Hypothalamus (tissue), 51 donors: ENCODE measurements at regions not wholly inside any gene's neighbourhood (a gene's known extent, or its start where the extent isn't known, plus 50 kb on each side); places are given as distances from the start of the nearest gene placed in this dataset.

Experiments used
- DNase-seq, 51 donors: peaks; one replicate each; lab custom pipeline; 2025; lab: John Stamatoyannopoulos, UW

DNA sequence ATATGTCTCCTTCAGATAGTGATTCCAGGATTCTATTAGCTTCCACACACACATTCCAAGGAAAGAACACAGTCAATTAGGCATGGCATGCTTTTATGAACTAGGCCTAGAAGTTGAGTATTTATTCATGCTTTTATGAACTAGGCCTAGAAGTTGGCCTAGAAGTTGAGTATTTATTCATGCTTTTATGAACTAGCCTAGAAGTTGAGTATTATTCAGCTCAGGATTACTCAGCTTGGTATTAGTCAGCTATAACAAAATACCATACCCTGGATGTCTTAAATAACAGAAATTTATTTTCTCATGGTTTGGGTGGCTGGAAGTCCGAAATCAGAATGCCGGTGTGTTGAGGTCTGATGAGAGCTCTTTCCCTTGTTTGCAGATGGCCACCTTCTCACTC, 442.7 kb upstream of the FLRT2 start:
- DNase-seq, result no peak

DNA sequence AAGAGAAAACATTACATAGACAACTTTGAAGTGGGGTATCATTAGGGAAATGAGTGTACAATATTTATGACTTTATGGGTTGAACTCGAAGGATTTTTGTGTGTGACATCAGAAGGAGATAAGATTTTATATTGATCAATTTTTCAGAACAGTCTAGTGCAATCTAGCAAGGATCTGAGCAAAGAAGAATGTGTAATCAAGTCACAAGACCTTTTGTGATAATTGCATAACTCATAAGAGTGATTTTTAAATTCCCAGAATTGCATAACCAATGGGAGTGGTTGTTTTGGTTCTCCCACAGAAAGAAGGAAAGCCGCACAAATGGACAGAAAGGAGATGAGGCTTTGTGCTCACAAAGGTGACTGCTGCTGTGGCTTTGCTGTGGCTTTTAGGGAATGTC, 441.8 kb upstream of the FLRT2 start:
- DNase-seq, result no peak

DNA sequence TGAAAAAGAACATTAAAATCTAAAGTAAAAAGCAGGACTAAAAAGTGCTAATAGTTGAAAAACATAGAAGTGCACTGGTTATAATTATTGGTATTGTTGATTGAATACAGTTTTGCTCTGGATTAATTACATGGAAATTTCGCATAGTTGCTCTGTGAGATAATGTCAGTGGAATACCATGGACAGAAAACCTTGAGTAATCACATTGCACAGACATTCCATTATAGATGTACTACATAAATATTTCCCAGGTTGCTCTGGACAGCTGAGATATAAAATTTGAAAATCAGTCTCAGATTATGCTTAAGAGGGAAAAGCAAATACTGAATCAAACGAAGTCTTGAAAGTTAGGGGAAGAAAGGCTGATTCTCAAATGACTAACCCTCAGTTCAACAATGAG, 439.3 kb upstream of the FLRT2 start:
- no peak for DNase-seq

DNA sequence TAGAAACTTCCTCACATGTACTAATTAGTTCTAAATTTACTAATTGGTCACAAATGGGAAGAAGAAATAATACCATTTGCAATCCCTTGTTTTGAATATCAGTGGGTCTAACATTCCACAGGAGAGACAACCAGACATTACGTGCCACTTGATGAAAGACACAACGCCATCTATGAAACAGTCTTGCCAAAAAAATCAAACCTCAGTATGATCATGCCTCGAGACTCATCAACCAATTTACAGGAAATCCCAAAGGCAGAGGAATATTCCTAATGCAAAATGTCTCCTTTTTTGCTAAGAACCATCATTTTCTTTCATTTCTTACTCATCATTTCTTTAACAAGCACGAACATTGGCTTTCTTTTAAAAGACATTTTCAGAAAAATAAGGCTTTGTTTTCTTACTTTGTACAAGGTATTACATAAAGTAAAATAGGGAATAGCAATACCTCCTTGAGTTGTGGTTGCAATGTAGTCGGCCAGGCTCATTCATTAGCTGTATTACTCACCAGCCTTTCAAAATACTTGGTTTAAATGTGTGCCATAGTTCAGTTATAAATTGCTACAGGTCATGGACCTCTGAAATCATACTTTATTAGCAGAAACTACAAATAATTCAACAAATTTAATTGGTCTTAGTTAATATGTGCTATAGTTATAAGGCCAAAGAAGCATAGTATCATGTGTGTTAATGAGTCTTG, 436.2 kb upstream of the FLRT2 start:
- no peak for DNase-seq

DNA sequence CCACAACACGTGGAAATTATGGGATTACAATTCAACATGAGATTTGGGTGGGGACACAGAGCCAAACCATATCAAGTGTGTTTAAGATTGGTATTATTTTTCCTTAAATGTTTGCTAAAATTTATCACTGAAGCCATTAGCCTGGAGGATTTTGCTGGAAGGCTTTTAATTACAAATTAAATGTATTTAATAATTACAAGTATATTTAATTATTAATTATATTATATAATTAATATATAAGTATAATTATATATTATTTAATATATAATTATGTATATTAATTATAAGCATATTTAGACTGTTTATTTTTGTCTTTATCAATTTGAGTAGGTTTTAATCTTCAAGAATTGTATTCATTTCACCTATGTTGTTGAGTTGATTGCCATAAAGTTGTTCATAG, 427.4 kb upstream of the FLRT2 start:
- no peak for DNase-seq

DNA sequence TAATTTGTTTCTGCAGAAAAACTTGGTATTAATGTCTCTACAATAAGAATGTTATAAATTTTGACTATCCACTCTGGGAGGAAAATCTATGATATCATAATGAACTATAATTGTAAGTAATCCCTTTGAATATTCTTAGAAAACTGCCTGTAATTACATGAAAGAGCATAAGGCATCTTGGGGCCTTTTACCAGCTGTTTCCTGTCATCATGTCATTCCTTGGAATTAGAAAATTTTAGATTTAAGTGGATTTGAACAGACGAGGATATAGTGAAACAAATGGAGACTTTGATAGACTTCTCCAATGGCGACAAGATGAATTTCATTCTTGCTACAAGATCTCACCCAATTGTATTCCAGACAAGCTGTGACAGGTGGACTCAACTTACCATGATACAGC, 423.4 kb upstream of the FLRT2 start:
- DNase-seq, result no peak

DNA sequence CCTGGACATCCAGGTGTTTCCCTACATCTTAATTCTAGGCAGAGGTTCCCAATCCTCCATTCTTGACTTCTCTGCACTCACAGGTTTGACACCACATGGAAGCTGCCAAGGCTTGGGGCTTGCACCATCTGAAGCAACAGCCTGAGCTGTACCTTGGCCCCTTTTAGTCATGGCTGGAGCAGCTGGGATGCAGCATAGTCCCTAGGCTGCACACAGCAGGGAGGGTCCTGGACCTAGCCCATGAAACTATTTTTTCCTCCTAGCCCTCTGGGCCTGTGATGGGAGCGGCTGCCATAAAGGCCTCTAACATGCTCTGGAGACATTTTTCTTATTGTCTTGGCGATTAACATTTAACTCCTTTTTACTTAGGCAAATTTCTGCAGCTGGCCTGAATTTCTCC, 417.2 kb upstream of the FLRT2 start:
- no peak for DNase-seq

DNA sequence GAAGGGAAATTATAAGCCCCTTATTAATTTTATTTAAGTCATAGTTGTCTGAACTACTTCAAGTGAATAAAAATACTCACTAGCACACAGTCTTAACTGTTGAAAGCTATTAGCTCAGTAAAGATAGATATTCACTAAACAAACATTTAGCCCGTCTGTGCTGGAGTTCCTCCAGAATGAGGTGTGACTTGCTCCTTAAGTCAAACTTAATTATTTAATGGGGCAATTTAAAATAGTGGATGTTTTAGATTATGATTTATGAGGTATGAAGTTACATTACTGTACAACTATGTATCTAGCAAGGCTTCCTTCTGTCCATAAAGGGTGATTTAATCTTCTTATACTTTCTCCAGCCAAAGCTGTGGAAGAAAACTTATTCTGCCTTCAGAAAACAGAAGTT, 414.0 kb upstream of the FLRT2 start:
- no peak for DNase-seq

DNA sequence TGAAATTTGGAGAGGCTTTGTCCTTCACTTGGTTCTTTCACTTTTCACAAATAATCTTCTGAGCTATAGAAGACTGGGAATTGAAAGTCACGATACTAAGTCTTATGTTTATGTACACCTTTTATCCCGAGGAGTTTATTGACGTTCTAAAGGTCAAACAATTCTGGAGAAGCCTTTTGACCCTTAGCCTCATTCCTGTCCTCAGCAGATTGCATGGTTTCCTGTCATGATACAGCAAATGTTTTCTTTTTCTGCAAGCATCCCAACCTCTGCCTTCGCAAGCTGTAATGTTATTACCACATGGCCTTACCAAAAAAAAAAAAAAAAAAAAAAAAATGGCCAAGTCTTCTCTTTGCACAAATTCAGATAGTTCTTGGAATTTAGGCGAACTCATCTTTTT, 411.7 kb upstream of the FLRT2 start:
- DNase-seq, result no peak

DNA sequence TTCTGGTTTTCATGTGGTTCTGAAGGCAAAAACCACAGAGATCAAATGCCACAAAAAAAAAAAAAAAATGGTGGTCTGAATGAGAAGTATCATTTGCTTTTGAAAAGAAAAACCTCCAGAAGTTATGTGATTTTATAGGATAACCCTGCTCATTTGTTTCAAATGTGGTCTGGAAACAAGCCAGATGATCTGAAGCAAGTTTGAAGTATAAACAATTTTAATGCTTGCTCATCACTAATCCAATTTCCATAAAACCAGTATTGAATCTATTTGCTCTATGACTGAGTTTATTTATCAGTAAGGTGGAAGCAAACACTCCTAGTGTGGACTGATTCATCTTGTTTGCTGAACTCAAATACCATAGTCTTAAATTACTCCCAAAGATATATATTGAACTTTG, 407.3 kb upstream of the FLRT2 start:
- no peak for DNase-seq

DNA sequence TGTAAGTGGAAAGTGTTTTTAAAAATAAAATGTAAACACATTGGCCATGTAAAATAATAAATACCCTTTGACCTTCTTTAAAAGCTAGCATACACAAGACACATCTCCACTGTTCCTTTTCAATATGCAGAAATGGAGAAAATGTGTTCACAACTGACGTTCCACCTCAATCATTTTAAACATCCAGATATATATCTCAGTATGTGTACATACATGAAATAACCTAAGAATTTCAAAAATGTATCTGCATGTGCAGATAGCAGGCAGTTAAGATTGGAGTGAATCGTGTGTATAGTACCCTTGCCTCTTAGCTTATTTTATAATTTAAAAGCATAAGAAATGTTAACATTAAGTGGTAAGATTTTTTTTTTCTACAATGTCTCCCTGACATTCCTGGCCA, 406.2 kb upstream of the FLRT2 start:
- DNase-seq, result no peak

DNA sequence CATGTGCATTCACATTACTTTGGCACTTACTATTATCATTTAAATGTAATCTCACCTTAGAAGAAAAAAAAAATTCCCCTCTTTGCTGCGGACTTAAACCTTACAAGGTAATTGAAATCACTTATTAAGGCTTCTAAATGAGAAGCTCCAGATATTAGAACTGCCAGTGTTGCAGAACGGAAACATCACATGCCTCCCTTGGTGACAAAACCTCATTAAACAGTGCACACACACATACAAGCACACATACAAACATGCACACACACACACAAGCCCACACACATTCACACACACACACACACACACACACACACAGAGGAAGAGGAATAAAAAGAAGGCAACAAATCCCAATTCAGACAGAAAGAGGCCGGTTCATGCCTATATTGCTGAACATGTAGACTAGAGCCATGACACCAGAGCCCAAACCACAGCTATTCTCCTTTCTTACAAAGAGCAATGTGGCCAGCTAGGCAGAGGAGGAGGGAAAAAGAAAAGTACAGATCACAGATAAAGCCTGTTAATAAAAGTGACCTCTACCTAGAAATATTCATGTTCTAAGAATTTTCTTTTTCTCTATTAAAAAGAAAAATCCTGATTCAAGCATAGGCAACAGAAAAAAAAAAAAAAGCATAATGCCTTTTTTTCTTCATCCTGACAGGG, 405.2 kb upstream of the FLRT2 start:
- no peak for DNase-seq

DNA sequence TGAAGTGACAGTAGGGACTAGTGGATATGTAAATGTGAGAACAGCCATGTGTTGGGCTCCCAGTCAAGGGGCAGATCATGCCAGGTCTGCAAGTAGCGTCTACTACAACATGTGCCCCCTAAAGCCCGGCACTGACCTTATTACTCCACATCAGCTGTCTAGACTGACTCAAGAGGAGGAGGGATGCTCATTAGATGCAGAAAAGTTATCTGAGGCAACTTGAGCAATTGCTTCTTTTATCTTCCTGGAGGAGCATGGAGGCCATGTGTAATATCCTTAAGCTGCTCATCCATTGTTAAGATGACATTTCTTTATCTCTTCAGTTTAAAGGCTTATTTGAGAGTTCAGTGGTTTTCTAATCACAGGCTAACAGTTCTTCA, 404.7 kb upstream of the FLRT2 start:
- DNase-seq, result no peak

DNA sequence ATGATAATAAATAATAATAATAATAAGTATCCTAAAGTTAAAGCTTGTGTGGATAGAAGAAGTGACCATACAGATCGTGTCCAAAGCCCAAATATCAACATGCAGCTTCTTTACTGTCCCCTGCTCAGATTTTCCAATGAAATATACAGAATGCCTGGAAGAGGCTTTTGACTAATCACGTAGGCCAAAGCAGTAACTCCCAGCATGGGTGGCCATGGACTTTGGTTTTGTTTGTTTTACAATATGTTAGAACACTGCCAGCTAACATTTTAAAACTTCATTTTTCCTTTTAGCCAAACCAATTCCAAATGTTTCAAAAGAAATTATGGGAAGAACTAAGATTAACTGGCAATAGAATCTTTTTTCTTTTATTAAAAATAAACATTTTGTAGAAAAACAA, 400.0 kb upstream of the FLRT2 start:
- DNase-seq, result no peak

DNA sequence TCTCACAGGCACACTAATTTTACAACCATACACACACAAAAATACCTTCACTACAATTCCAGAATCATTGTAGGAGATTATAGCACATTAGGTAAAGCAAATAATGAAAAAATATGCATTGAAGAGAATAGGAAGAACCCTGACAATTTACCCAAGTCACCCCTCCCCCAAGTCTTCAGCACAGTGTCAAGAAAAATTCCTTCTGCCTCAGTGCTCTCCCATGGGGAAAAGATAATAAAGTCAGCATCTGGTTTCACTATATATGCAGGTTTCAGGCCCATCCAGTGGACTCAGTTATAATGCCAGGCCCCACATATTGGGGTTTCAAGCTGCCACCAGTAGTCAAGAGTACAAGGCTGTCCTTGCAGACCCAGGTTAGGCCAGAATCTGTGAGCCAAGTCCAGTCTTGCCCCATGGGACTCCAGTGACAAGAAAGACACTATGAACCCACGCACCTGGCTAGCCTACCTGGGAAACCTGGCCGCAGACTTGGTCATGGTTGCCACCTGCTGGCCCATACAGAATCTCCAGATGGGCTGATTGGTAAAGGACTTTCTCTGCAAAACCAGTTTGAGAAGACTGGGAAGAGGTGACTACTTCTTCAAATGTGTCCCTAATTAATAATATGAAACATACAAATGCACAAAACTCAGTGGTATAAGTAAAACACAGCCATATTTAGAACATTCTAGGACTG, 398.6 kb upstream of the FLRT2 start:
- DNase-seq, result no peak

DNA sequence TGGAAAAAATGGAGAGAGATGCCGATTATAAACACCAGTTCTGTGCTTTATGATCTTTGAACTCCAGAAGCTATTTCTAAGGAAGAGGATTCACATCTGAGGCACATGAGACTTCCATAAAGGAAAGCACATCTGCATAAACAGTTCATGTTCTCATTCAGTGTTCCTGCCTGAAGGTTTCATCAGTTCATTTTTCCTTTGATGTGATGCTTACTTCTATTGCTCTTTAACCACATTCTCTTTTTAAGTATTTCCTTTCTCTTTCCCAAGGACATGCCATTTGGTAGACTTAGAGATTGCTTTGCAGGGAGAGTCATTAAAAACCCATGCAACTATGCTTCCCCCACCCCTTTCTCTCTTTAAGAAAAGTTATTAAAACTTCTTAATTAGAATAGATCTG, 387.0 kb upstream of the FLRT2 start:
- DNase-seq, result no peak

DNA sequence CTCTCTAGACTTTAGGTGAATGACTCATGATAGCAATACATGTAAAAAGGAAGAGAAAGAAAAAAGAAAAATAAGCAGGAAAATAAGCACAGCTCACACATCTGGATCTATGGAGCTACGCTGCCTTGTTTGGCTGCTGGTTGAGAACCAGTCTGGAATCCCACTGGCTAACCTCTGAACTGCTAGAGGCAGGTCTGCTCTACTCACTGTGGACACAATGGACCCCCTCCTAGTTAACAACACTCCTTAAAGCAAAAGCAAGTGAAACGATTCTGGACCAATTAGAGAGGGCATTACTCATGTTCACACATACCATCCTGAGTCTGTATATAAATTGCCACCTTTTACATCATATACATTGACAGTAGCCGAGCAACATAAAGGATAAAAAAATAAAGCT, 383.2 kb upstream of the FLRT2 start:
- no peak for DNase-seq

DNA sequence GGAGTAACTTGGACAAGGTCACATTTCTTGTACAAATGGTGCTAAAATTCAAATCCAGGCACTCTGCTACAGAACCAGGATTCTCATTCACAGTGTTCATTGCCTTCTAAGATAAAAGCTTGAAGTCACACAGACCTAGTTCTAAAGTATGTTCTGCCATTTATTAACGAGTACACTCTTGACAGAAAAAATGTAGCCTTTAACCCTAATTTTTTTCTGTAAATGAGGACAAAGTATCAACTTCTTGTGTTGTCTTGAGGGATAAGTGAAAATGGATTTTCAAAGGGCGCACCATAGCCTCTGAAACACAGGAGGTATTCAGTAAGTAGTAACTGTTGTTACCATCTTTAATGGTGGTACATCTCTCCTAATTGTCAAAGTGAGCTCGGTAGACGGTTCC, 379.8 kb upstream of the FLRT2 start:
- DNase-seq, result no peak

DNA sequence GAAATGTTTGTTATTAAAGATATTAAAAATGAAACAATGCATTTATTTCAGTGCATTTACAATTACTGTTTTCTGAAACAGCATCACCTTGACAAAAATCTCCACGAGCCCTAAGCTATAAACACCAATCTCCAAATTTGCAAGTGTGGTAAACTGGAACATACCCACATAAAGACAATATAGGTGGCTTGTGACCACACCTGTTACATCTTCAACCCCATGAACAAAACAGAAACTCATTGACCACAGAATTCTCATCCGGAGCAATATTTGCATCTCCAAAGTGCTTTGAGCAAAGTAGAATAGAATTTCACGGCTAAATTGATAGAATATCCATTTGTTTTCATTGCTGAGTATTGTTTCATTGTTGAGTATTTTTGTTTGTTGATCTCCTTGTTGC, 375.2 kb upstream of the FLRT2 start:
- no peak for DNase-seq

DNA sequence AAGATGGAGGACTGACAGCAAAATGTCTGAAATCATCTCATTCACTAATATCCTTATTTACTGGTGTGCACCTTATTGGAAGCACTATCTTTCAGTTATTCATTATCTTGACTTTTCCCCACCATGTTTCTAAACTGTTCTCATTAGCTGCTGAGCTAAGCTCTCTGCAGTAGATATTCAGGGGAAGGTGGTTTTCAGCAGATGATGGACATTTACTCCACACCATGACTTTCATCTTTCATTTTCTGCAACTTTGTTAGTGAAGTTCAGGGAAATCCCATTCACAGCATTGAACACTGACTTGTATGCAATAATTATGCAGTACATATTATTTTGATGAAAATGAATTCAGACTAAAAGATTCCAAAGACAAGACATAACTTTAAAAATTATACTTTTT, 373.6 kb upstream of the FLRT2 start:
- DNase-seq, result no peak

DNA sequence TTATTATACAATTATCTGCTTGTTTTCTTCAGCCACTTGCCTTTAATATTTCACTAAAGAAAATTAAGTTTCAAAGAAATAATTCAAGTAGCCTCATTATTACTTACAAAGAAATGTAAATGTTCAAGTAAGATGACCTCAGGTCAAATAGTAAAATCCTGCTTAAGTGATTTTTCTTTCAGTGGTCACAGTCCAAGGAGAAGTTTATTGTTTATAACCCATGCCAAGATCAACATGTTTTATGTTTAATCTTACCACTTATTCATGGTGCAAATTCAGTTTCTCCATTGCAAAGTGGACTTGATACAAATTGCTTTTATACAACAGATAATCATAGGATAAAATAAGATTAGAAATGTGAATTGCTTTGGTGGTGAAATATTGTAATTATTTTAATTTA, 370.2 kb upstream of the FLRT2 start:
- no peak for DNase-seq

DNA sequence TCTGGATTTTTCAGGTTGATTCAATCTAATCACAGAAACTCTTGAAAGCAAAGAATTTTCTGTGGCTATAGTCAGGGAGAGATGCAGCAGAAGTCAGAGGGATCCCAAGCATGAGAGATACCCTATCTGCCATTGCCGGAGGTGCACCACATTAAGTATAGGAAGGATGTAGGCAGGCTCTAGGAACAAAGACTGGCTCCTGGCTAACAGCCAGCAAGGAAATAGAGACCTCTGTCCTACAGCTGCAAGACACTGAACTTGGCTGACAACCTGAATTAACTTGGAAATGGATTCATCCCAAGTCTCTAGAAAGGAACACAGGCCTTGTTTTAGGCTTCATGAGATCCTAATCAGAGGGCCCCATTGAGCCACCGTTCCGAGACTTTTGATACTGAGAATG, 364.9 kb upstream of the FLRT2 start:
- DNase-seq, result no peak
